ENCODE measurements at regions not wholly inside any gene's neighbourhood (a gene's known extent, or its start where the extent isn't known, plus 50 kb on each side); places are given as distances from the start of the nearest gene placed in this dataset.

DNA sequence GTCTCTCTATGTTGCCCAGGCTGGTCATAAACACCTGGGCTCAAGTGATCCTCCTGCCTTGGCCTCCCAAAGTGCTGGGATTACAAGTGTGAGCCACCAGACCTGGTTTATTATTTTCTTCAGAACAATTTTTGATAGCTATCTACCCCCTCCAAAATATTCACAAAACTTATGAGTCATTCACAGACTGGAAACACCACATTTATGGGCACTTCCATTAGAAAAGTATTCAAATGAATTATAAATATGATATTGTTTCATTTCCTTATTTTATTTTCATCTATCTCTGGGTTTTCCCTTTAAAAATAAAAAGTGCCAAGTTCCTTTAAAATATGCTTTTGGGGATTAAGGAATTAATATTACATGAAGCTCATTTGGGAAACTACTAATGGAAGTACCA, 58.8 kb upstream of the MSTN start:
- TF ChIP-seq, protein P1, sequence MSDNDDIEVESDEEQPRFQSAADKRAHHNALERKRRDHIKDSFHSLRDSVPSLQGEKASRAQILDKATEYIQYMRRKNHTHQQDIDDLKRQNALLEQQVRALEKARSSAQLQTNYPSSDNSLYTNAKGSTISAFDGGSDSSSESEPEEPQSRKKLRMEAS (IDR thresholded peaks at IDR 0.05): no peak
- TF ChIP-seq TAF1 (IDR thresholded peaks at IDR 0.05; ENCODE audit: low read depth) (no peak), CEBPB (IDR thresholded peaks at IDR 0.05) (no peak), YY1 (IDR thresholded peaks at IDR 0.05; ENCODE audit: low read depth) (no peak), RAD21 (IDR thresholded peaks at IDR 0.05; ENCODE audit: low read depth) (no peak), USF1 (IDR thresholded peaks at IDR 0.05) (no peak), FOXM1 (IDR thresholded peaks at IDR 0.05; ENCODE audit: borderline replicate concordance, low read depth) (no peak), EP300 (IDR thresholded peaks at IDR 0.05; ENCODE audit: borderline replicate concordance) (no peak), ZBTB7A (IDR thresholded peaks at IDR 0.05; ENCODE audit: low read depth) (no peak), EGR1 (IDR thresholded peaks at IDR 0.05) (no peak), REST (IDR thresholded peaks at IDR 0.05; ENCODE audit: low read depth) (no peak), NFIC (IDR thresholded peaks at IDR 0.05) (no peak)

Measured in Ishikawa (cell line).